Mesenchymal stem cell (in vitro differentiated cells and primary cell): ENCODE measurements at regions not wholly inside any gene's neighbourhood (a gene's known extent, or its start where the extent isn't known, plus 50 kb on each side); places are given as distances from the start of the nearest gene placed in this dataset.

Experiments used
- DNase-seq: peaks from one replicate; pipeline ENCODE4 v3.0.0-alpha.2; 2013
- H2AFZ ChIP-seq: one replicate; pipeline ENCODE4 v1.6.1; 2013; ENCODE audit warnings: low read depth, mild to moderate bottlenecking, control low read depth, inconsistent platforms, low read length, moderate library complexity
- H2AK5ac ChIP-seq: 2 replicates; pipeline ENCODE4 v1.6.1; 2013; ENCODE audit warnings: low read length, moderate library complexity, mild to moderate bottlenecking, inconsistent platforms; ENCODE audit not compliant: severe bottlenecking
- H2BK120ac ChIP-seq: one replicate; pipeline ENCODE4 v1.6.1; 2013; ENCODE audit warnings: low read depth, mild to moderate bottlenecking, inconsistent platforms, low read length, moderate library complexity
- H2BK12ac ChIP-seq, 2 experiments: one replicate each; pipeline ENCODE4 v1.6.1; 2013; ENCODE audit warnings: inconsistent platforms in 2 of 2, low read length in 2 of 2, mild to moderate bottlenecking in 2 of 2, moderate library complexity in 2 of 2, control low read depth in 1 of 2
- H2BK15ac ChIP-seq: one replicate; pipeline ENCODE4 v1.6.1; 2013; ENCODE audit warnings: mild to moderate bottlenecking, low read depth, inconsistent platforms; ENCODE audit not compliant: poor library complexity, severe bottlenecking
- H2BK5ac ChIP-seq: 2 replicates; pipeline ENCODE4 v1.6.1; 2013; ENCODE audit warnings: low read depth, mild to moderate bottlenecking, low read length, control low read depth, inconsistent platforms; ENCODE audit not compliant: poor library complexity, severe bottlenecking
- H3K14ac ChIP-seq, 2 experiments: one replicate each; pipeline ENCODE4 v1.6.1; 2013; ENCODE audit warnings: inconsistent platforms in 2 of 2, low read length in 2 of 2, control low read depth in 1 of 2, mild to moderate bottlenecking in 1 of 2, moderate library complexity in 1 of 2
- H3K18ac ChIP-seq, 2 experiments: one replicate each; pipeline ENCODE4 v1.6.1; 2013; ENCODE audit warnings: inconsistent platforms in 2 of 2, low read length in 2 of 2, control low read depth in 1 of 2, low read depth in 1 of 2, mild to moderate bottlenecking in 1 of 2
- H3K23ac ChIP-seq, 2 experiments: one replicate each; pipeline ENCODE4 v1.6.1; 2013; ENCODE audit warnings: inconsistent platforms in 2 of 2, low read length in 2 of 2, mild to moderate bottlenecking in 2 of 2, moderate library complexity in 2 of 2, control low read depth in 1 of 2
- H3K27ac ChIP-seq: 2 replicates; pipeline ENCODE4 v1.5.1; 2013; ENCODE audit warnings: mild to moderate bottlenecking, moderate library complexity, low read length, control low read depth, inconsistent platforms; ENCODE audit not compliant: poor library complexity, severe bottlenecking
- H3K27me3 ChIP-seq, 2 experiments: 2 replicates each; pipeline versions ENCODE4 v1.6.1 to v1.7.0; 2013; ENCODE audit warnings: low read length in 2 of 2, mild to moderate bottlenecking in 2 of 2, moderate library complexity in 2 of 2, control low read depth in 1 of 2, inconsistent platforms in 1 of 2; ENCODE audit not compliant: control insufficient read depth in 1 of 2, insufficient read depth in 1 of 2
- H3K36me3 ChIP-seq, 2 experiments: 2 replicates each; pipeline versions ENCODE4 v1.6.1 to v1.7.0; 2013; ENCODE audit warnings: low read length in 2 of 2, control low read depth in 1 of 2, inconsistent platforms in 1 of 2, low read depth in 1 of 2, mild to moderate bottlenecking in 1 of 2; ENCODE audit not compliant: insufficient read depth in 2 of 2, control insufficient read depth in 1 of 2
- H3K4ac ChIP-seq, 2 experiments: one replicate each; pipeline ENCODE4 v1.6.1; 2013; ENCODE audit warnings: inconsistent platforms in 2 of 2, low read length in 2 of 2, mild to moderate bottlenecking in 2 of 2, moderate library complexity in 2 of 2, control low read depth in 1 of 2, low read depth in 1 of 2
- H3K4me1 ChIP-seq: 2 replicates; pipeline ENCODE4 v1.6.1; 2013; ENCODE audit warnings: low read depth, low read length, control low read depth; ENCODE audit not compliant: control insufficient read depth, insufficient read depth
- H3K4me2 ChIP-seq: 2 replicates; pipeline ENCODE4 v1.6.1; 2013; ENCODE audit warnings: low read length, mild to moderate bottlenecking, inconsistent platforms; ENCODE audit not compliant: poor library complexity, severe bottlenecking
- H3K4me3 ChIP-seq, 2 experiments: 2 replicates each; pipeline versions ENCODE4 v1.5.1 to v1.7.0; 2013; ENCODE audit warnings: low read length in 2 of 2, mild to moderate bottlenecking in 2 of 2, control low read depth in 1 of 2, low read depth in 1 of 2; ENCODE audit not compliant: insufficient read depth in 1 of 2
- H3K79me1 ChIP-seq: replicated peaks from 2 replicates; pipeline ENCODE4 v1.6.1; 2013; ENCODE audit warnings: mild to moderate bottlenecking, control low read depth, low read length, inconsistent platforms; ENCODE audit not compliant: poor library complexity, severe bottlenecking
- H3K9ac ChIP-seq: 2 replicates; pipeline ENCODE4 v1.7.0; 2013; ENCODE audit warnings: mild to moderate bottlenecking, low read length, moderate library complexity
- H3K9me3 ChIP-seq: 2 replicates; pipeline ENCODE4 v1.7.0; 2013; ENCODE audit warnings: mild to moderate bottlenecking, low read length; ENCODE audit not compliant: control insufficient read depth
- H4K8ac ChIP-seq: one replicate; pipeline ENCODE4 v1.6.1; 2013; ENCODE audit warnings: inconsistent platforms, mild to moderate bottlenecking, low read length, moderate library complexity
- H4K91ac ChIP-seq: one replicate; pipeline ENCODE4 v1.6.1; 2013; ENCODE audit warnings: mild to moderate bottlenecking, low read length, inconsistent platforms
- WGBS: methylation state at CpG from one replicate; pipeline ENCODE4 v1.1.7; 2013; ENCODE audit warnings: mixed read lengths; 5-methylcytosine and 5-hydroxymethylcytosine counted together

- no peak overlapping the region for H3K4me2 ChIP-seq
- no peak overlapping the region for H2BK5ac ChIP-seq
- H2BK12ac ChIP-seq = no peak overlapping the region
- H4K8ac ChIP-seq = no peak overlapping the region
- no peak overlapping the region for H3K18ac ChIP-seq
- H2AK5ac ChIP-seq = no peak overlapping the region
- no peak overlapping the region for H3K27ac ChIP-seq
- no peaks in the 10 kb centered on the region for H3K4me1 ChIP-seq
- no peak overlapping the region for H3K4me3 ChIP-seq
- DNase-seq = no peak
- H3K4ac ChIP-seq = no peak overlapping the region
- H3K27me3 ChIP-seq = no peaks in the 10 kb centered on the region
- no peaks in the 10 kb centered on the region for H3K36me3 ChIP-seq
- H3K14ac ChIP-seq = no peak overlapping the region
- no peak overlapping the region for H3K23ac ChIP-seq
- H3K9me3 ChIP-seq = peaks cover 4% of the 10 kb centered on the region
- H2AFZ ChIP-seq = no peak overlapping the region
- H2BK15ac ChIP-seq = no peak overlapping the region
- no peaks in the 10 kb centered on the region for H3K79me1 ChIP-seq
- H3K9ac ChIP-seq = no peak overlapping the region
- 97% methylated on average over 4 of the region's 4 CpGs for WGBS
- H4K91ac ChIP-seq = no peak overlapping the region
- no peak overlapping the region for H2BK120ac ChIP-seq
These were observed 407.6 kb downstream of the HTR1B start for GRCh38 chr6:77055711-77056110.

GRCh38 chr6:77040568-77041195 lies 422.6 kb downstream of the HTR1B start:
- no peak overlapping the region for H3K23ac ChIP-seq
- no peak overlapping the region for H3K14ac ChIP-seq
- H2AK5ac ChIP-seq = peak overlapping the region; percentile 87
- H3K4me2 ChIP-seq = no peak overlapping the region
- no peak overlapping the region for H3K9ac ChIP-seq
- no peaks in the 10 kb centered on the region for H3K36me3 ChIP-seq
- no peak overlapping the region for H3K4ac ChIP-seq
- no peak overlapping the region for H2BK120ac ChIP-seq
- no peak for DNase-seq
- no peak overlapping the region for H4K8ac ChIP-seq
- H4K91ac ChIP-seq = no peak overlapping the region
- peaks cover 7% of the 10 kb centered on the region for H3K9me3 ChIP-seq
- no peak overlapping the region for H3K18ac ChIP-seq
- no peaks in the 10 kb centered on the region for H3K27me3 ChIP-seq
- H3K27ac ChIP-seq = no peak overlapping the region
- H2AFZ ChIP-seq = no peak overlapping the region
- no peak overlapping the region for H3K4me3 ChIP-seq
- H2BK12ac ChIP-seq = no peak overlapping the region
- peaks cover 7% of the 10 kb centered on the region for H3K4me1 ChIP-seq
- no peak overlapping the region for H2BK5ac ChIP-seq
- H3K79me1 ChIP-seq = no peaks in the 10 kb centered on the region
- 96% methylated on average over 2 of the region's 3 CpGs for WGBS
- no peak overlapping the region for H2BK15ac ChIP-seq

DNA sequence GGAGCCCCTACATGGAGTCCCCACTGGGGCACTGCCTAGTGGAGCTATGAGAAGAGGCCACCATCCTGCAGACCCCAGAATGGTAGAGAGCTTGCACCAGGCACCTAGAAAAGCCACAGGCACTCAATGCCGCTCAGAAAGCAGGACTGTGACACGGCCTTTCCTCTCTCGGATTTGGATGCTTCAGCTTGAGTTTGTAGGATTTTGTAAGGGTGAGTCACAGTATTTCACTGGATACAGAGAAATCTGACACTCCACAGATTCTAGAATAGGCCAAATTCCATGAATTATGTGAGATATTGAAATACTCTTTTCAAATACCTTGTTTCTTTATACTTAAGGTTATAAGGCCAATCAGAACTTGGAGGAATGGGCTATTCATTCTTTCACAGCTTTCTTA lies 424.5 kb downstream of the HTR1B start:
- 35% methylated on average over 3 of the region's 3 CpGs for WGBS
- peaks cover 7% of the 10 kb centered on the region for H3K9me3 ChIP-seq
- no peak overlapping the region for H3K18ac ChIP-seq
- peak; percentile 41 for DNase-seq
- H2BK12ac ChIP-seq = no peak overlapping the region
- no peaks in the 10 kb centered on the region for H3K36me3 ChIP-seq
- H3K4me1 ChIP-seq = peaks cover 7% of the 10 kb centered on the region
- H3K27me3 ChIP-seq = no peaks in the 10 kb centered on the region
- no peak overlapping the region for H2BK15ac ChIP-seq
- no peak overlapping the region for H4K8ac ChIP-seq
- H2BK120ac ChIP-seq = no peak overlapping the region
- H3K9ac ChIP-seq = no peak overlapping the region
- H3K79me1 ChIP-seq = no peaks in the 10 kb centered on the region
- H2BK5ac ChIP-seq = no peak overlapping the region
- no peak overlapping the region for H3K14ac ChIP-seq
- peak overlapping the region in 1 of 2 experiments; percentile 37 for H3K4ac ChIP-seq
- H4K91ac ChIP-seq = no peak overlapping the region
- H2AFZ ChIP-seq = no peak overlapping the region
- H3K23ac ChIP-seq = no peak overlapping the region
- H3K4me2 ChIP-seq = no peak overlapping the region
- peak overlapping the region; percentile 66 for H3K27ac ChIP-seq
- H2AK5ac ChIP-seq = no peak overlapping the region
- no peak overlapping the region for H3K4me3 ChIP-seq

DNA sequence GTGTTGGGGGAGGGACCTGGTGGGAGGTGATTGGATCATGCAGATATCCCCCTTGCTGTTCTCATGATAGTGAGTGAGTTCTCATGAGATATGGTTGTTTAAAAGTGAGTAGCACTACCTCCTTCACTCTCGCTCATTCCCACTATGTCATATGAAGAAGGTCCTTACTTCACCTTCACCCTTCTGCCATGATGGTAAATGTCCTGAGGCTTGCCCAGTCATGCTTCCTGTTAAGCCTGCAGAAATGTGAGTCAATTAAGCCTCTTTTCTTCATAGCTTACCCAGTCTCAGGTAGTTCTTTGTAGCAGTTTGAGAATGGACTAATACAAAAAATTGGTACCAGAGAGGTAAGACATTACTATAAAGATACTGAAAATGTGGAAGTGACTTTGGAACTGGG lies 425.9 kb downstream of the HTR1B start:
- Histone ChIP-seq H3K27ac (no peak overlapping the region), H2BK120ac (no peak overlapping the region), H3K79me1 (no peaks in the 10 kb centered on the region), H4K8ac (no peak overlapping the region), H3K36me3 (no peaks in the 10 kb centered on the region), H2BK15ac (no peak overlapping the region), H2AFZ (no peak overlapping the region), H3K9ac (no peak overlapping the region), H3K9me3 (peaks cover 7% of the 10 kb centered on the region), H3K4me1 (peaks cover 7% of the 10 kb centered on the region), H3K14ac (no peak overlapping the region), H4K91ac (no peak overlapping the region), H3K4ac (no peak overlapping the region), H2BK12ac (no peak overlapping the region), H3K23ac (no peak overlapping the region), H3K4me3 (no peak overlapping the region), H3K4me2 (no peak overlapping the region), H3K18ac (no peak overlapping the region), H2AK5ac (no peak overlapping the region), H3K27me3 (no peaks in the 10 kb centered on the region), H2BK5ac (no peak overlapping the region)
- no peak for DNase-seq
- 100% methylated on average over 1 of the region's 1 CpG for WGBS
